Osteoblast (primary cell): ENCODE measurements at regions not wholly inside any gene's neighbourhood (a gene's known extent, or its start where the extent isn't known, plus 50 kb on each side); places are given as distances from the start of the nearest gene placed in this dataset.

ENCODE experiments used
- DNase-seq: peaks from one replicate; pipeline ENCODE4 v3.0.0; 2011; ENCODE audit warnings: low spot score, mixed read lengths; ENCODE audit not compliant: insufficient read length; ENCODE audit errors: missing footprints
- H2AFZ ChIP-seq: 2 replicates; pipeline ENCODE4 v1.6.0; 2011; ENCODE audit warnings: mild to moderate bottlenecking, low read length
- H3K27ac ChIP-seq: 2 replicates; pipeline ENCODE4 v1.5.1; 2011; ENCODE audit warnings: mild to moderate bottlenecking, low read depth, low read length, moderate library complexity
- H3K27me3 ChIP-seq: 2 replicates; pipeline ENCODE4 v1.6.0; 2012; ENCODE audit warnings: mild to moderate bottlenecking, control low read depth, inconsistent platforms, low read length, moderate library complexity; ENCODE audit not compliant: insufficient read depth
- H3K36me3 ChIP-seq: 2 replicates; pipeline ENCODE4 v1.5.1; 2011; ENCODE audit warnings: mild to moderate bottlenecking, low read length, control low read depth, moderate library complexity; ENCODE audit not compliant: insufficient read depth
- H3K4me1 ChIP-seq: 2 replicates; pipeline ENCODE4 v1.5.1; 2011; ENCODE audit warnings: mild to moderate bottlenecking, low read length, control low read depth, moderate library complexity; ENCODE audit not compliant: insufficient read depth
- H3K4me2 ChIP-seq: 2 replicates; pipeline ENCODE4 v1.6.0; 2011; ENCODE audit warnings: mild to moderate bottlenecking, low read length; ENCODE audit not compliant: insufficient read depth
- H3K4me3 ChIP-seq: fragments of 200-600 bp; sonication (generic); 3 replicates; pipeline ENCODE4 v1.5.1; 2012; ENCODE audit warnings: mild to moderate bottlenecking, low read length, inconsistent platforms; ENCODE audit not compliant: insufficient read depth
- H3K79me2 ChIP-seq: 2 replicates; pipeline ENCODE4 v1.6.0; 2012; ENCODE audit warnings: mild to moderate bottlenecking, low read length, control low read depth, inconsistent platforms; ENCODE audit not compliant: insufficient read depth
- H3K9me3 ChIP-seq: 2 replicates; pipeline ENCODE4 v1.5.1; 2011; ENCODE audit warnings: low read depth, low read length, control low read depth
- H4K20me1 ChIP-seq: 2 replicates; pipeline ENCODE4 v1.6.0; 2012; ENCODE audit warnings: mild to moderate bottlenecking, low read length, control low read depth; ENCODE audit not compliant: insufficient read depth
- CTCF ChIP-seq: IDR thresholded peaks from 2 replicates; pipeline ENCODE4 v1.5.1; 2011; ENCODE audit warnings: mild to moderate bottlenecking, low read depth, low read length, moderate library complexity; ENCODE audit errors: extremely low read depth

- TF ChIP-seq CTCF: no peak
- H3K27ac ChIP-seq: no peak overlapping the region
- H3K4me1 ChIP-seq: no peaks in the 10 kb centered on the region
- H3K79me2 ChIP-seq: no peaks in the 10 kb centered on the region
- no peaks in the 10 kb centered on the region for H3K27me3 ChIP-seq
- H3K9me3 ChIP-seq: no peaks in the 10 kb centered on the region
- no peaks in the 10 kb centered on the region for H4K20me1 ChIP-seq
- H3K36me3 ChIP-seq: no peaks in the 10 kb centered on the region
- no peak for DNase-seq
- H3K4me3 ChIP-seq: no peak overlapping the region
- no peak overlapping the region for H3K4me2 ChIP-seq
- H2AFZ ChIP-seq: no peak overlapping the region
Measured at GRCh38 chr4:11153171-11153750, 275.4 kb downstream of the HS3ST1 start.

DNA sequence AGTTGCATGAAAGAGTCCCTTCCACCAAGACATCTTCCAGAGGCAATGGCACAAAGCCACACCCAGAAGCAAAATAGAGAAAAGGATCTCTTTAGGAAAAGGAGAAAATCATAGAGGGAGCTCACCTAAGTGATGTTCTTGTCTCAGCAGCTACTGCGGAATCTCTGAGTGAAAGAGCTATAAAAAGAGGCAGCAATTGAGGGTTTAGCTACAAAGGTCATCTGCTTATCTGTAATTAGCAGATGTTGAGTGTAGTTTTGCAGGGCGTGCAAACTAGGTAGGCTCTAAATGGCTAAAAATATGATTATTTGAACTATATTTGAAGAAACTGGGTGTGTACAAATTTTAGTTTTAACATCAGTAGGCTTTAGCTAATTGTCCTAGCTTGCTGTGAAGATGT, 276.0 kb downstream of the HS3ST1 start:
- TF ChIP-seq CTCF: no peak
- H3K27me3 ChIP-seq: no peaks in the 10 kb centered on the region
- no peak overlapping the region for H2AFZ ChIP-seq
- no peaks in the 10 kb centered on the region for H3K79me2 ChIP-seq
- no peak overlapping the region for H3K4me3 ChIP-seq
- H3K4me1 ChIP-seq: no peaks in the 10 kb centered on the region
- no peak overlapping the region for H3K4me2 ChIP-seq
- no peaks in the 10 kb centered on the region for H4K20me1 ChIP-seq
- H3K9me3 ChIP-seq: no peaks in the 10 kb centered on the region
- H3K36me3 ChIP-seq: no peaks in the 10 kb centered on the region
- DNase-seq: no peak
- H3K27ac ChIP-seq: no peak overlapping the region

- no peak for TF ChIP-seq CTCF
- Histone ChIP-seq H3K9me3 (no peaks in the 10 kb centered on the region), H3K4me1 (no peaks in the 10 kb centered on the region), H3K27me3 (no peaks in the 10 kb centered on the region), H4K20me1 (no peaks in the 10 kb centered on the region), H3K79me2 (no peaks in the 10 kb centered on the region), H3K4me2 (no peak overlapping the region), H3K4me3 (no peak overlapping the region), H3K27ac (no peak overlapping the region), H2AFZ (no peak overlapping the region), H3K36me3 (no peaks in the 10 kb centered on the region)
- DNase-seq: no peak
Measured at GRCh38 chr4:11151500-11151899, 277.2 kb downstream of the HS3ST1 start.

GRCh38 chr4:11149612-11150259, 279.0 kb downstream of the HS3ST1 start:
- Histone ChIP-seq H3K36me3 (no peaks in the 10 kb centered on the region), H3K4me3 (no peak overlapping the region), H3K4me2 (no peak overlapping the region), H2AFZ (no peak overlapping the region), H3K79me2 (no peaks in the 10 kb centered on the region), H3K27ac (no peak overlapping the region), H3K27me3 (no peaks in the 10 kb centered on the region), H3K9me3 (no peaks in the 10 kb centered on the region), H4K20me1 (no peaks in the 10 kb centered on the region), H3K4me1 (no peaks in the 10 kb centered on the region)
- TF ChIP-seq CTCF: no peak
- DNase-seq: no peak
